Keratinocyte (primary cell): ENCODE measurements at regions not wholly inside any gene's neighbourhood (a gene's known extent, or its start where the extent isn't known, plus 50 kb on each side); places are given as distances from the start of the nearest gene placed in this dataset.

Experiments
- DNase-seq: peaks from one replicate; pipeline ENCODE4 v3.0.0-alpha.2; 2011; ENCODE audit warnings: low read depth, missing footprints, low spot score
- FAIRE-seq: peaks from 2 replicates; lab custom pipeline; 2011; peaks lifted over from hg19 to GRCh38; lab: Jason Lieb, UNC
- H2AFZ ChIP-seq: 2 replicates; pipeline ENCODE4 v1.6.0; 2012; ENCODE audit warnings: low read length, control low read depth, inconsistent platforms; ENCODE audit not compliant: control insufficient read depth
- H3K27ac ChIP-seq: 2 replicates; pipeline ENCODE4 v1.5.1; 2011; ENCODE audit warnings: low read length; ENCODE audit not compliant: control insufficient read depth, insufficient read depth
- H3K27me3 ChIP-seq: 3 replicates; pipeline ENCODE4 v1.6.0; 2011; ENCODE audit warnings: low read length; ENCODE audit not compliant: control insufficient read depth, insufficient read depth; ENCODE audit errors: extremely low read depth
- H3K36me3 ChIP-seq, 2 experiments: 2 replicates in 1 of 2; 3 replicates in 1 of 2; pipeline ENCODE4 v1.5.1; 2011; ENCODE audit warnings: low read length in 2 of 2, mild to moderate bottlenecking in 1 of 2; ENCODE audit not compliant: control insufficient read depth in 2 of 2, insufficient read depth in 2 of 2; ENCODE audit errors: extremely low read depth in 1 of 2
- H3K4me1 ChIP-seq: 3 replicates; pipeline ENCODE4 v1.5.1; 2011; ENCODE audit warnings: low read length; ENCODE audit not compliant: control insufficient read depth, insufficient read depth; ENCODE audit errors: extremely low read depth
- H3K4me2 ChIP-seq: 3 replicates; pipeline ENCODE4 v1.6.0; 2011; ENCODE audit warnings: low read depth, low read length; ENCODE audit not compliant: control insufficient read depth, insufficient read depth; ENCODE audit errors: extremely low read depth
- H3K4me3 ChIP-seq, 3 experiments: fragments of 200-600 bp in 1 of 3; sonication (generic) in 1 of 3; 2 replicates in 2 of 3; 3 replicates in 1 of 3; pipeline ENCODE4 v1.5.1; 2011 to 2016; ENCODE audit warnings: low read length in 3 of 3, mild to moderate bottlenecking in 3 of 3, control low read depth in 2 of 3, inconsistent platforms in 1 of 3, low read depth in 1 of 3, mixed read lengths in 1 of 3, mixed run types in 1 of 3, moderate library complexity in 1 of 3; ENCODE audit not compliant: control insufficient read depth in 2 of 3, insufficient read depth in 2 of 3; ENCODE audit errors: extremely low read depth in 1 of 3
- H3K79me2 ChIP-seq: 2 replicates; pipeline ENCODE4 v1.6.0; 2012; ENCODE audit warnings: low read length; ENCODE audit not compliant: control insufficient read depth, insufficient read depth
- H3K9ac ChIP-seq: 3 replicates; pipeline ENCODE4 v1.6.0; 2011; ENCODE audit warnings: low read length; ENCODE audit not compliant: control insufficient read depth, insufficient read depth; ENCODE audit errors: extremely low read depth
- H3K9me1 ChIP-seq: 3 replicates; pipeline ENCODE4 v1.6.0; 2011; ENCODE audit warnings: low read length; ENCODE audit not compliant: control insufficient read depth, insufficient read depth; ENCODE audit errors: extremely low read depth
- H3K9me3 ChIP-seq: 2 replicates; pipeline ENCODE4 v1.5.1; 2012; ENCODE audit warnings: low read depth, low read length; ENCODE audit not compliant: control insufficient read depth
- H4K20me1 ChIP-seq: 3 replicates; pipeline ENCODE4 v1.6.0; 2011; ENCODE audit warnings: low read length; ENCODE audit not compliant: control insufficient read depth, insufficient read depth; ENCODE audit errors: extremely low read depth
- EZH2 ChIP-seq: IDR thresholded peaks from one replicate; pipeline ENCODE4 v1.6.1; 2012; ENCODE audit warnings: inconsistent platforms, mild to moderate bottlenecking, low read length, moderate library complexity
- dilution Hi-C: fragments of 300-500 bp; cut with MboI; formaldehyde crosslinking; loops from one replicate; pipeline ENCODE4 v1.7.0; 2020; ENCODE audit warnings: low sequenced_read_pairs; ENCODE audit not compliant: extremely low pct_ligation_motif_present
- TF ChIP-seq, protein P1 (sequence below), 3 experiments: IDR thresholded peaks in 1 of 3; conservative IDR thresholded peaks in 1 of 3; optimal IDR thresholded peaks in 1 of 3; 2 replicates in 2 of 3; 3 replicates in 1 of 3; pipeline versions ENCODE3 to v1.5.1; 2011; ENCODE audit warnings: low read length in 3 of 3, mild to moderate bottlenecking in 3 of 3, moderate library complexity in 2 of 3, control low read depth in 1 of 3, inconsistent platforms in 1 of 3; ENCODE audit not compliant: insufficient read depth in 2 of 3; ENCODE audit errors: extremely low read depth in 1 of 3

DNA sequence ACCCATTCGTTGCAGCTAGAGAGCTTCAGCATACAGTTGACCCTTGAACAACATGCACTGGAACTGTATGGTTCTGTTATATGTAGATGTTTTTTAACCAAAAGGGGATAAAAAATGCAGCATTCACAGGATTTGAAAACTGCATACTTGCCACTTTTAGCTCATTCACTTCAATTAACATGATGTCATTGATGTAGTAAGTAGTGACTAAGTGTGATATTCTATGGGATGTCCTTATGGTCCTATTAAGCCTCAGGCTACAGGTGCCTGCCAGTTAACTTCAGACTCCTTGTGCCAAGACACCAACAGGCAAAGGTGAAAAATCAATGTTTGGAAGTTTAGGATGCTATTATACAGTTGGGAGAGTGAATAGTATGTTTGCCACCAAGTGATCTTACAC, 553.6 kb upstream of the NECTIN3 start:
- no peak for FAIRE-seq

DNA sequence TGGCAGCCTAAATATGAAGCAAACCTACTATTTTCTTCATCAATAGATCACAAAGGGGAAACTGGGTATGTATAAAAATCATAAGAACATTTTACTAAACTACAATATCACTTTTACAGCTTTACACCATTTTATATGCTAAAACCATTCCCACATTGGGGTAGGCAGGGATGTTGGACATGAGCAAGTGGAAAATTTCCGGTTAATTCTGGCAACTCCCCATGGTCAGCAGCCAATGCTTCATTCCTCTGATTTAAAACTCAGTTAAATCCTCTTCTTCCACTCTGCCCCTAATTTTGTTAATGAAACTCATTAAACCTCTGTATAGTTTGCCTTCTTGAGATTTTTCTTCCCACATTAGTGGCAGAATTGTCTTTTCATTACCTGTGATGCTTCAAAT, 552.5 kb upstream of the NECTIN3 start:
- no peaks in the 10 kb centered on the region for H3K9me1 ChIP-seq
- H3K36me3 ChIP-seq: no peaks in the 10 kb centered on the region
- H3K9ac ChIP-seq: no peak overlapping the region
- no peak overlapping the region for H2AFZ ChIP-seq
- DNase-seq (no peak), FAIRE-seq (no peak)
- no peaks in the 10 kb centered on the region for H3K4me1 ChIP-seq
- no peak for TF ChIP-seq EZH2
- TF ChIP-seq, protein P1, sequence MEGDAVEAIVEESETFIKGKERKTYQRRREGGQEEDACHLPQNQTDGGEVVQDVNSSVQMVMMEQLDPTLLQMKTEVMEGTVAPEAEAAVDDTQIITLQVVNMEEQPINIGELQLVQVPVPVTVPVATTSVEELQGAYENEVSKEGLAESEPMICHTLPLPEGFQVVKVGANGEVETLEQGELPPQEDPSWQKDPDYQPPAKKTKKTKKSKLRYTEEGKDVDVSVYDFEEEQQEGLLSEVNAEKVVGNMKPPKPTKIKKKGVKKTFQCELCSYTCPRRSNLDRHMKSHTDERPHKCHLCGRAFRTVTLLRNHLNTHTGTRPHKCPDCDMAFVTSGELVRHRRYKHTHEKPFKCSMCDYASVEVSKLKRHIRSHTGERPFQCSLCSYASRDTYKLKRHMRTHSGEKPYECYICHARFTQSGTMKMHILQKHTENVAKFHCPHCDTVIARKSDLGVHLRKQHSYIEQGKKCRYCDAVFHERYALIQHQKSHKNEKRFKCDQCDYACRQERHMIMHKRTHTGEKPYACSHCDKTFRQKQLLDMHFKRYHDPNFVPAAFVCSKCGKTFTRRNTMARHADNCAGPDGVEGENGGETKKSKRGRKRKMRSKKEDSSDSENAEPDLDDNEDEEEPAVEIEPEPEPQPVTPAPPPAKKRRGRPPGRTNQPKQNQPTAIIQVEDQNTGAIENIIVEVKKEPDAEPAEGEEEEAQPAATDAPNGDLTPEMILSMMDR (optimal IDR thresholded peaks at IDR 0.05 in 1 of 3, IDR thresholded peaks at IDR 0.05 in 1 of 3, conservative IDR thresholded peaks at IDR 0.05 in 1 of 3; ENCODE audit: extremely low read depth in 1 of 3, insufficient read depth in 2 of 3, low read length in 3 of 3): no peak
- dilution Hi-C loops: no loop called here
- H3K4me3 ChIP-seq: no peak overlapping the region
- no peaks in the 10 kb centered on the region for H3K79me2 ChIP-seq
- H4K20me1 ChIP-seq: no peaks in the 10 kb centered on the region
- H3K9me3 ChIP-seq: no peaks in the 10 kb centered on the region
- no peak overlapping the region for H3K4me2 ChIP-seq
- no peaks in the 10 kb centered on the region for H3K27me3 ChIP-seq
- H3K27ac ChIP-seq: no peak overlapping the region

More for the DNA sequence above, 553.6 kb upstream of the NECTIN3 start:
- Histone ChIP-seq H3K27me3 (no peaks in the 10 kb centered on the region), H3K36me3 (no peaks in the 10 kb centered on the region), H3K4me1 (no peaks in the 10 kb centered on the region), H3K4me2 (no peak overlapping the region), H3K79me2 (no peaks in the 10 kb centered on the region), H3K4me3 (no peak overlapping the region), H3K9ac (no peak overlapping the region), H4K20me1 (no peaks in the 10 kb centered on the region), H3K27ac (no peak overlapping the region), H2AFZ (no peak overlapping the region), H3K9me3 (no peaks in the 10 kb centered on the region), H3K9me1 (no peaks in the 10 kb centered on the region)
- dilution Hi-C loops: no loop called here
- DNase-seq: no peak
- no peak for TF ChIP-seq EZH2
- TF ChIP-seq, protein P1 (optimal IDR thresholded peaks at IDR 0.05 in 1 of 3, IDR thresholded peaks at IDR 0.05 in 1 of 3, conservative IDR thresholded peaks at IDR 0.05 in 1 of 3; ENCODE audit: extremely low read depth in 1 of 3, insufficient read depth in 2 of 3, low read length in 3 of 3): no peak
